UCSD-AML1 (cell line): ENCODE measurements at regions not wholly inside any gene's neighbourhood (a gene's known extent, or its start where the extent isn't known, plus 50 kb on each side); places are given as distances from the start of the nearest gene placed in this dataset.

Experiments used
- DNase-seq: peaks from one replicate; lab custom pipeline; 2025; ENCODE audit not compliant: unreplicated experiment; lab: John Stamatoyannopoulos, UW

GRCh38 chr9:89806371-89807100 is 201.7 kb downstream of the GADD45G start:
- DNase-seq: no peak

GRCh38 chr9:89807101-89807395 is 202.2 kb downstream of the GADD45G start:
- DNase-seq: no peak

GRCh38 chr9:89807682-89808075 is 202.9 kb downstream of the GADD45G start:
- no peak for DNase-seq

GRCh38 chr9:89808076-89808755 is 203.4 kb downstream of the GADD45G start:
- DNase-seq: no peak

GRCh38 chr9:89808756-89809181 is 204.0 kb downstream of the GADD45G start:
- no peak for DNase-seq

- no peak for DNase-seq
Observed at GRCh38 chr9:89810431-89810830, 205.6 kb downstream of the GADD45G start.

GRCh38 chr9:89811356-89811755 is 206.5 kb downstream of the GADD45G start:
- no peak for DNase-seq

GRCh38 chr9:89811886-89812450 is 207.2 kb downstream of the GADD45G start:
- no peak for DNase-seq

- DNase-seq: no peak
Observed at GRCh38 chr9:89812556-89813181, 207.9 kb downstream of the GADD45G start.

GRCh38 chr9:89813482-89813881 is 208.7 kb downstream of the GADD45G start:
- DNase-seq: no peak

GRCh38 chr9:89814340-89815040 is 209.7 kb downstream of the GADD45G start:
- DNase-seq: peak; percentile 25

GRCh38 chr9:89815061-89815902 is 210.5 kb downstream of the GADD45G start:
- no peak for DNase-seq

- no peak for DNase-seq
Observed at GRCh38 chr9:89815903-89816573, 211.2 kb downstream of the GADD45G start.

GRCh38 chr9:89817151-89817950 is 212.5 kb downstream of the GADD45G start:
- DNase-seq: no peak

GRCh38 chr9:89820337-89820736 is 215.5 kb downstream of the GADD45G start:
- DNase-seq: no peak

GRCh38 chr9:89821081-89821480 is 216.3 kb downstream of the GADD45G start:
- DNase-seq: no peak

- DNase-seq: no peak
Observed at GRCh38 chr9:89822996-89823395, 218.2 kb downstream of the GADD45G start.

GRCh38 chr9:89825669-89826068 is 220.9 kb downstream of the GADD45G start:
- no peak for DNase-seq

- no peak for DNase-seq
Observed at GRCh38 chr9:89826186-89826585, 221.4 kb downstream of the GADD45G start.
